Fibroblast of lung (primary cell): ENCODE measurements at regions not wholly inside any gene's neighbourhood (a gene's known extent, or its start where the extent isn't known, plus 50 kb on each side); places are given as distances from the start of the nearest gene placed in this dataset.

Experiments
- CTCF ChIP-seq, 2 donors: IDR thresholded peaks in 1 of 2; conservative IDR thresholded peaks in 1 of 2; 1 replicate in 1 of 2; 2 replicates in 1 of 2; pipeline ENCODE4 v1.5.1; 2011 to 2012; ENCODE audit warnings: low read length in 2 of 2, control low read depth in 1 of 2, inconsistent platforms in 1 of 2, low read depth in 1 of 2, mild to moderate bottlenecking in 1 of 2
- EZH2 ChIP-seq: IDR thresholded peaks from 2 replicates; pipeline ENCODE4 v1.5.1; 2012; ENCODE audit warnings: low read length, control low read depth, mild to moderate bottlenecking; ENCODE audit errors: missing control alignments

GRCh38 chr5:38752622-38753021, 93.2 kb upstream of the OSMR start:
- no peak for TF ChIP-seq CTCF (conservative IDR thresholded peaks at IDR 0.05 in 1 of 2, IDR thresholded peaks at IDR 0.05 in 1 of 2; ENCODE audit: low read depth in 1 of 2, low read length in 2 of 2)
- no peak for TF ChIP-seq EZH2
